Testis (tissue), 2 donors: ENCODE measurements at regions not wholly inside any gene's neighbourhood (a gene's known extent, or its start where the extent isn't known, plus 50 kb on each side); places are given as distances from the start of the nearest gene placed in this dataset.
A peak's percentile ranks its signal among the peaks of the same experiment; 100 is the strongest.

Source experiments
- DNase-seq: peaks from one replicate; pipeline ENCODE4 v3.0.0-alpha.2; 2019
- H3K27ac ChIP-seq, 2 donors: fragments of 200-600 bp; sonication (generic); one replicate each; pipeline ENCODE4 v1.5.1; 2019
- H3K27me3 ChIP-seq: fragments of 200-600 bp; sonication (generic); one replicate; pipeline ENCODE4 v1.5.1; 2019
- H3K36me3 ChIP-seq: fragments of 200-600 bp; sonication (generic); one replicate; pipeline ENCODE4 v1.5.1; 2017; ENCODE audit warnings: low read depth; ENCODE audit errors: missing control alignments
- H3K4me1 ChIP-seq: fragments of 200-600 bp; sonication (generic); one replicate; pipeline ENCODE4 v1.5.1; 2019
- H3K4me3 ChIP-seq, 2 donors: fragments of 200-600 bp; sonication (generic); one replicate each; pipeline ENCODE4 v1.5.1; 2017 to 2019
- H3K9me3 ChIP-seq: fragments of 200-600 bp; sonication (generic); one replicate; pipeline ENCODE4 v1.5.1; 2017
- POLR2A ChIP-seq: fragments of 450-650 bp; IDR thresholded peaks from one replicate; pipeline ENCODE4 v1.6.1; 2017; ENCODE audit warnings: antibody characterized with exemption, mild to moderate bottlenecking, moderate library complexity
- WGBS, 2 donors: methylation state at CpG; one replicate each; pipeline ENCODE4 v1.1.5; 2018; 5-methylcytosine and 5-hydroxymethylcytosine counted together
- intact Hi-C: fragments of 100-400 bp; cut with DNase I; formaldehyde crosslinking; loops from one replicate; pipeline ENCODE4 v1.15.1; 2023; ENCODE audit warnings: low total_unique reads
- TF ChIP-seq, protein P1 (sequence below), 3 experiments: fragments of 450-650 bp in 2 of 3; fragments of 200-600 bp in 1 of 3; sonication (generic) in 1 of 3; IDR thresholded peaks; one replicate each; pipeline ENCODE4 v1.5.1; 2016 to 2019; ENCODE audit warnings: antibody characterized with exemption in 3 of 3, mild to moderate bottlenecking in 2 of 3, moderate library complexity in 1 of 3

DNA sequence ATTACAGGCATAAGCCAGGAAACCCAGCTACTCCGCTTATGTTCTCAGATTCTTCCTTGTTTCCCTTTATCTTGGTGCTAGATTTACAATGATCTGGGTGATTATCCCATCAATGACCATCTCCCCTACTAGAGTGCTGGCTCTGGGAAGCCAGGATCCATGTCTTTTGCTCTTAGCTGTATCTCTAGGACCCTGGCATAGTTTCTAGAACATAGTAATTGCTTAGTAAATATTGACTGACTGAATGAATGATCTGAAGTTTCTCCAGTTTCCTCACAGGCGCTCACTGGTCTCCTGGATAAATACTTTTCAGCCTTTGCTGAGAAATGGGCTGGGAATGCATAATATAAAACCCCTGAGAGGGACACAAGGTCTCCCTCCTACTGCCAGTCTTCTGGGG lies 60.0 kb upstream of the KLF9 start:
- WGBS, 2 donors = 92% methylated on average over 2 of the region's 2 CpGs
- Histone ChIP-seq H3K27me3 (no peaks in the 10 kb centered on the region), H3K4me3 (no peak overlapping the region), H3K9me3 (no peaks in the 10 kb centered on the region), H3K27ac (peak overlapping the region; percentile 21 to 87), H3K4me1 (peaks cover 30% of the 10 kb centered on the region), H3K36me3 (no peaks in the 10 kb centered on the region)
- no peak for TF ChIP-seq POLR2A
- TF ChIP-seq, protein P1, sequence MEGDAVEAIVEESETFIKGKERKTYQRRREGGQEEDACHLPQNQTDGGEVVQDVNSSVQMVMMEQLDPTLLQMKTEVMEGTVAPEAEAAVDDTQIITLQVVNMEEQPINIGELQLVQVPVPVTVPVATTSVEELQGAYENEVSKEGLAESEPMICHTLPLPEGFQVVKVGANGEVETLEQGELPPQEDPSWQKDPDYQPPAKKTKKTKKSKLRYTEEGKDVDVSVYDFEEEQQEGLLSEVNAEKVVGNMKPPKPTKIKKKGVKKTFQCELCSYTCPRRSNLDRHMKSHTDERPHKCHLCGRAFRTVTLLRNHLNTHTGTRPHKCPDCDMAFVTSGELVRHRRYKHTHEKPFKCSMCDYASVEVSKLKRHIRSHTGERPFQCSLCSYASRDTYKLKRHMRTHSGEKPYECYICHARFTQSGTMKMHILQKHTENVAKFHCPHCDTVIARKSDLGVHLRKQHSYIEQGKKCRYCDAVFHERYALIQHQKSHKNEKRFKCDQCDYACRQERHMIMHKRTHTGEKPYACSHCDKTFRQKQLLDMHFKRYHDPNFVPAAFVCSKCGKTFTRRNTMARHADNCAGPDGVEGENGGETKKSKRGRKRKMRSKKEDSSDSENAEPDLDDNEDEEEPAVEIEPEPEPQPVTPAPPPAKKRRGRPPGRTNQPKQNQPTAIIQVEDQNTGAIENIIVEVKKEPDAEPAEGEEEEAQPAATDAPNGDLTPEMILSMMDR (IDR thresholded peaks at IDR 0.05) = no peak
- intact Hi-C loops = no loop called here
- no peak for DNase-seq

DNA sequence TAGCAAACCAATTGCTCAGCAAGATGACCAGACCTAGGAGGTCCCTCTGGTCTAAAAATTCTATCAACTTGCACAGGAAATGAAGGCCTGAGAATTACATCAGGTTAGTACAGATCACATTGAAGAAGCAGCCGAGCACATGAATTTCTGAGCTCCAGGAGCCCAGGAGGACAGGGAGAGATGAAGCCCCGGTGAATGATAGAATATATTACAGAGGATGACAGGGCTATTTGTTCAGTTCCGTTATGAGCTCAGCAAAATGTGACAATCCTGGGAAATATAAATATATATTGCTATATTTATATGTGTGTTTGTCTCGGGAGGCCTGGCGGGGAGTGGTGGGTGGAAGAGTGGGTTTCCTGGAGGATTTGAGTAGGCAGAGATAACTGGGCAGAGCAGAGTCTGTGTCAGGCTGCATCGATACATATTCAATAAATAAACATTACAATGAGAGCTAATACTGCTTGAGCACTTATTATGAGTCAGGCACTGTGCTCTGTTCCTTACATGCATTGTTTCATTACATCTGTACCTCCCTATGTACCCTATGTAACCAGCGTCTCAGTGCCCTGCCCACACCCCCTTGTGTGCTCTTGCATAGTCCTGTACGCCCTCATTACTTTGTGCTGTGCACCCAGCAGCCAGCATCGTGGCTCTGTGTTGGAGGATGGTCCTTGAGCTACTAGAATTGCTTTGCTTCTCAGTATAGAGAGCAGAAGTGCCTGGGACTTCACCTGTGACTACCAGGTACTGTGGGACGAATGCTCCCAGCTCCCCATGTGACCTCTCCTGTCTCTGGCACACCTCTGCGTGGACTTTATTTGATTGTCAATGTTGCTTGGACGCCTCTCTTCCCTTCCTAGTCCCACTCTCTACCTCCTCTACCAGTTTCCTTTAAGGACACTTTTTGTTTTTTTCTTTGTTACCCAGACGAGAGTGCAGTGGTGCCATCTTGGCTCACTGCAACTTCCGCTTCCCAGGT lies 58.1 kb upstream of the KLF9 start:
- peak overlapping the region in 1 of 2 donors; percentile 25 for H3K27ac ChIP-seq
- H3K4me1 ChIP-seq = peaks cover 23% of the 10 kb centered on the region
- no peaks in the 10 kb centered on the region for H3K9me3 ChIP-seq
- TF ChIP-seq POLR2A = no peak
- TF ChIP-seq, protein P1 (IDR thresholded peaks at IDR 0.05) = no peak
- H3K4me3 ChIP-seq = no peak overlapping the region
- H3K36me3 ChIP-seq = no peaks in the 10 kb centered on the region
- no peak for DNase-seq
- intact Hi-C loops = no loop called here
- 85 to 95% methylated on average over 14 of the region's 14 CpGs for WGBS, 2 donors
- H3K27me3 ChIP-seq = no peaks in the 10 kb centered on the region

DNA sequence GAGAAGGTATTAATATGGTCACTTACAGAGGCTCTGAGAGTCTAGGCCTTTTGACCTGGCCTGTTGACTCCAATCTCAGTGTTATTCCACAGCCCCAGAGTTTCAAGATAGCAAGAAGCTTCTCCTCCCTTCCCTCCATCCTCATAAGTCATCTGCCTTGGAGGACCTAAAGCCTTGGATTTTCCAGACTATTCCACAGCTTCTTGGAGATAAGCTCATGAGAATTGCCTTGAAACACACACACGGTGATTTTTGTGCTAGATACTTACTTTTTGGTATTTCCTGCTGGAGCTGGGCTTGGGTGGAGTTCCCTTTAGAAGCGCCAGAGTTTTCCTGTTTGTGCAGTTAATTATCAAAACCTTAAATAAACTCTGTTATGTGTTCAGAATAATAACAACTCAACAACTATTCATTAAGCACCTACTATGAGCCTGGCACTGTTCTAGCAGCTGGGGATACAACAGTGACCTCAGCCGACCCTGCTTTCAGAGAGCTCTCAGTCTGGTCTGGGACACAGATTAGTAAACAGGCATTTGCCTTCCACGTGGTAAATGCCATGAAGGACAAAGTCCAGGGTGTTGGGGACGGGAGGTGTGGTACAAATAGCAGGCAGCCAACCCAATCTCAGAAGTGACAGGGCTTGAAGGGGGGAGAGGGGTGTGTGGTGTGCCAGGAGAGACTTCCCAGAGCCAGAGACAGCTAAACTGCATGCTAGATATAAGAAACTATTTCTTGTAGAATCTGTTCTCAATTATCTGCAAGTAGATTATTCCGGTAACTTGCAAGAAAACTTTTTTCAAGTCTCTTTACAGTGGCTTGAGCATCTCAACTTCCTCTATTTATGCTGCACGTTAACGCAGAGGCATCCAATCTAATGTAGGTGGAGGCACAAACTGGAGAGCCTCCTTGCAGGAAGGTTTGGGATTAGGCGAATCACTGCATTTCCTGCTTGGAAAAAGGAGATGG lies 55.9 kb upstream of the KLF9 start:
- DNase-seq = peak; percentile 37
- no peaks in the 10 kb centered on the region for H3K9me3 ChIP-seq
- TF ChIP-seq POLR2A = no peak
- TF ChIP-seq, protein P1 (IDR thresholded peaks at IDR 0.05) = no peak
- H3K27me3 ChIP-seq = no peaks in the 10 kb centered on the region
- H3K4me1 ChIP-seq = peaks cover 21% of the 10 kb centered on the region
- H3K36me3 ChIP-seq = no peaks in the 10 kb centered on the region
- H3K4me3 ChIP-seq = no peak overlapping the region
- peak overlapping the region; percentile 5 to 57 for H3K27ac ChIP-seq
- intact Hi-C loops = no loop called here
- WGBS, 2 donors = 43 to 49% methylated on average over 9 of the region's 9 CpGs

DNA sequence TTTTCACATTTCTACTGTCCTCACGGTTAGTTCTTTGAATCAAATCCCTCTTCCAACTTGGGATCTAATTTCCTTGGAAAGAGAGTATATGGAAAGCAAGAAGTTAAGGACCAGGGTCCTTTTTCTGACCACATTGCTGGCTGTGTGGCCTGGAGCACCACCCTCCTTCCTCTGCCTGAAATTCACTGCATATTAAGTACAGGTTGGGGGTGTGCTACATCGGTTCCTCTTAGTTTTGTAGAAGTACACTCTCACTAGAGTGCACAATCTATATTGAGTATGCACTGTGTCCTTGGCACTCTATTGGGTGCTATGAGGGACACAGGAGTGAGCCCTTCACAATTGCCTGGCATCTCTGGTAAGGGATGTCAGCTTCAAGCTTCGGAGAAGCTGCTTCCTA lies 53.8 kb upstream of the KLF9 start:
- Histone ChIP-seq H3K9me3 (no peaks in the 10 kb centered on the region), H3K27ac (no peak overlapping the region), H3K4me1 (peaks cover 13% of the 10 kb centered on the region), H3K27me3 (no peaks in the 10 kb centered on the region), H3K36me3 (no peaks in the 10 kb centered on the region), H3K4me3 (no peak overlapping the region)
- DNase-seq = no peak
- intact Hi-C loops = no loop called here
- 82 to 86% methylated on average over 3 of the region's 3 CpGs for WGBS, 2 donors
- no peak for TF ChIP-seq POLR2A
- TF ChIP-seq, protein P1 (IDR thresholded peaks at IDR 0.05) = no peak
